ENCODE measurements at regions not wholly inside any gene's neighbourhood (a gene's known extent, or its start where the extent isn't known, plus 50 kb on each side); places are given as distances from the start of the nearest gene placed in this dataset.

DNA sequence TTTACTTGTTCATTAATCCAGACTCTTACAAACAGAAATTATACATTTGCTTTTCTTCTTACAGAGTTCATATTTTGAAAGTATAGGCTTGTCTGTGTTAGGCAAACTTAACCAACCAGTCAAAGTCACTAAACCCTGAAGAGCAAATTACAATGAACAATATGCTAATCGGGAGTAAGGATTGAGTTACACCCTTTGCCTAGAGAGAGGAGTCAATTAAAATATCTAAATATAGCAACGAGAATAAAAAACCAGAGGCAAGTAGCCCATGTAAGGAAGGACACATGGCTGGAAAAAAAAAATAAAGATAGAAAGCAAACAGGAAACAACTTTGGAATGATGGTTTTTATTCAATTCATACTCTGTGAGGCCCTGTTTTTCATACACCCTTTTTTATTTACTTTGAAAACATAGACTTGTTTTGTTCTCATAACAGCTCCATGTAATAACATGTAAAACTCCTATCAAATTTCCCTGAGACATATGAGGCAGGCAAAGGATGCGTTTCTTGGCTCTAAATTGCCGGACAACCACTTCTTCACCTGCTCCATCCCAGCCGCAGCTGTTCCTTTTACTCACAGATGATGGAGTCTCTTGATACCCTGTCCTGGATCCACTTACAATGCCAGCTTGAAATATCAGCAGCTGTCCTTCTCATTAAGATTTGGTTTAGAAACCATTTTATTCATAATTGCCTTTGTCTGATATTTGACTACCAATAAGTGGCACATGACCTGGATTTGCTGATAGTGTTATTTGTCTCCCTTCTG is 767.7 kb upstream of the GCFC2 start:
- H3K79me2 ChIP-seq (ENCODE audit: control insufficient read depth, low read length) = no peaks in the 10 kb centered on the region

DNA sequence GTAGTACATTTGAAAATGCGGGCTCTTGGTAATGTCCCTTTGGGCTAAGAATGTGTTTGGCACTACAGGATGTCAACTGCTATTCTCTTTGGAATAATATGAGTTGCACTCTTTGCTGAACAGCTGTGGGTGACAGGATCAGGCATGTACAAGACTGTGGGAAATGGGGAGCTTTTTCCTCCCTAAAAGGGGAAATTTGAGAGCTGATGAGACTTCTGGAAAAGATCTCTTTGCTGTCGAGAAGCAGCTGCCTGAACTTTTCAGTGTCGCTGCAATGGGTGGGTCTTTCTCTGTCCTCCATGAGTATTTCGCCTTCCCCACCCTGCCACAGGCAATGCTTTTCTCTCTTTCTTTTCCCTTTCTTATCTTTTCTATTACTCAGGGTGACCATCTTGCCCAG is 762.2 kb upstream of the GCFC2 start:
- H3K79me2 ChIP-seq (ENCODE audit: control insufficient read depth, low read length) = no peaks in the 10 kb centered on the region
- no peaks in the 10 kb centered on the region for H3K9me2 ChIP-seq (replicated peaks; ENCODE audit: control insufficient read depth, low read length)
- H3K27ac ChIP-seq (ENCODE audit: low read depth, low read length) = no peak overlapping the region
- H3F3A ChIP-seq (ENCODE audit: control insufficient read depth, insufficient read depth) = no peaks in the 10 kb centered on the region
- H3K9me3 ChIP-seq (ENCODE audit: control insufficient read depth, insufficient read depth, low read length) = no peaks in the 10 kb centered on the region
- no peaks in the 10 kb centered on the region for H3K27me3 ChIP-seq (ENCODE audit: control insufficient read depth, low read length)
- H3K4me1 ChIP-seq (ENCODE audit: control insufficient read depth, low read length) = no peaks in the 10 kb centered on the region
- H4K20me1 ChIP-seq (ENCODE audit: control insufficient read depth, insufficient read depth, low read depth, low read length) = no peaks in the 10 kb centered on the region
- no peak overlapping the region for H3K4me2 ChIP-seq (ENCODE audit: low read length)
- TF ChIP-seq EZH2phosphoT487 (IDR thresholded peaks at IDR 0.05; ENCODE audit: borderline replicate concordance, low read length) = no peak
- TF ChIP-seq, protein P1, sequence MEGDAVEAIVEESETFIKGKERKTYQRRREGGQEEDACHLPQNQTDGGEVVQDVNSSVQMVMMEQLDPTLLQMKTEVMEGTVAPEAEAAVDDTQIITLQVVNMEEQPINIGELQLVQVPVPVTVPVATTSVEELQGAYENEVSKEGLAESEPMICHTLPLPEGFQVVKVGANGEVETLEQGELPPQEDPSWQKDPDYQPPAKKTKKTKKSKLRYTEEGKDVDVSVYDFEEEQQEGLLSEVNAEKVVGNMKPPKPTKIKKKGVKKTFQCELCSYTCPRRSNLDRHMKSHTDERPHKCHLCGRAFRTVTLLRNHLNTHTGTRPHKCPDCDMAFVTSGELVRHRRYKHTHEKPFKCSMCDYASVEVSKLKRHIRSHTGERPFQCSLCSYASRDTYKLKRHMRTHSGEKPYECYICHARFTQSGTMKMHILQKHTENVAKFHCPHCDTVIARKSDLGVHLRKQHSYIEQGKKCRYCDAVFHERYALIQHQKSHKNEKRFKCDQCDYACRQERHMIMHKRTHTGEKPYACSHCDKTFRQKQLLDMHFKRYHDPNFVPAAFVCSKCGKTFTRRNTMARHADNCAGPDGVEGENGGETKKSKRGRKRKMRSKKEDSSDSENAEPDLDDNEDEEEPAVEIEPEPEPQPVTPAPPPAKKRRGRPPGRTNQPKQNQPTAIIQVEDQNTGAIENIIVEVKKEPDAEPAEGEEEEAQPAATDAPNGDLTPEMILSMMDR (IDR thresholded peaks at IDR 0.05; ENCODE audit: low read depth, low read length, poor library complexity, severe bottlenecking) = no peak
- H3K36me3 ChIP-seq (ENCODE audit: control insufficient read depth, low read length) = no peaks in the 10 kb centered on the region
- no peak overlapping the region for H3K4me3 ChIP-seq (ENCODE audit: low read length)

More for the DNA sequence above, 767.7 kb upstream of the GCFC2 start:
- Histone ChIP-seq H3F3A (ENCODE audit: control insufficient read depth, insufficient read depth) (no peaks in the 10 kb centered on the region), H3K9me3 (ENCODE audit: control insufficient read depth, insufficient read depth, low read length) (no peaks in the 10 kb centered on the region), H3K4me2 (ENCODE audit: low read length) (no peak overlapping the region), H4K20me1 (ENCODE audit: control insufficient read depth, insufficient read depth, low read depth, low read length) (no peaks in the 10 kb centered on the region), H3K27me3 (ENCODE audit: control insufficient read depth, low read length) (no peaks in the 10 kb centered on the region), H3K9me2 (replicated peaks; ENCODE audit: control insufficient read depth, low read length) (no peaks in the 10 kb centered on the region), H3K4me1 (ENCODE audit: control insufficient read depth, low read length) (no peaks in the 10 kb centered on the region), H3K36me3 (ENCODE audit: control insufficient read depth, low read length) (no peaks in the 10 kb centered on the region), H3K27ac (ENCODE audit: low read depth, low read length) (no peak overlapping the region), H3K4me3 (ENCODE audit: low read length) (no peak overlapping the region)
- TF ChIP-seq, protein P1 (IDR thresholded peaks at IDR 0.05; ENCODE audit: low read depth, low read length, poor library complexity, severe bottlenecking) = no peak
- no peak for TF ChIP-seq EZH2phosphoT487 (IDR thresholded peaks at IDR 0.05; ENCODE audit: borderline replicate concordance, low read length)

DNA sequence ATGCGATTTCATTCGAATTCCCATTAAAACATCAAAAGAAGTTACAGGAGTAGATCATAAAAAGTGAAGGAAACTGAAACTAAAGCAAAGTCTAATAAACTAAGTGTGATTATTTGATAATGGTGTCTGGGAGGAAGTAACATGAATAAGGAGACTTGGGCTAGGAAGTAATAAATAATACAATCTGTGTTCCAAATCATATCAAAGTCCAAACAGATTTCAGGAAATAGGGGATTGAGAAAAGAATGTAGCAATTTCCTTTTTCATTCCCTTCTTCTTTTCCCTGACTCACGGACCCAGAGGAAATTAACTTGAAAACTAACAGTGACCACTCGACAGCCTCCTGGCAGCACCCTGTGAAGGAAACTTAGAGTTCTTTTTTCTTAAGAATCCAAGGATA is 758.4 kb upstream of the GCFC2 start:
- H3K9me2 ChIP-seq (replicated peaks; ENCODE audit: control insufficient read depth, low read length) = no peaks in the 10 kb centered on the region
- H3K4me2 ChIP-seq (ENCODE audit: low read length) = no peak overlapping the region
- no peaks in the 10 kb centered on the region for H3K27me3 ChIP-seq (ENCODE audit: control insufficient read depth, low read length)
- TF ChIP-seq, protein P1 (IDR thresholded peaks at IDR 0.05; ENCODE audit: low read depth, low read length, poor library complexity, severe bottlenecking) = no peak
- no peaks in the 10 kb centered on the region for H3K9me3 ChIP-seq (ENCODE audit: control insufficient read depth, insufficient read depth, low read length)
- no peaks in the 10 kb centered on the region for H4K20me1 ChIP-seq (ENCODE audit: control insufficient read depth, insufficient read depth, low read depth, low read length)
- H3K4me1 ChIP-seq (ENCODE audit: control insufficient read depth, low read length) = no peaks in the 10 kb centered on the region
- H3F3A ChIP-seq (ENCODE audit: control insufficient read depth, insufficient read depth) = no peaks in the 10 kb centered on the region
- H3K27ac ChIP-seq (ENCODE audit: low read depth, low read length) = no peak overlapping the region
- H3K4me3 ChIP-seq (ENCODE audit: low read length) = no peak overlapping the region
- no peaks in the 10 kb centered on the region for H3K79me2 ChIP-seq (ENCODE audit: control insufficient read depth, low read length)
- no peaks in the 10 kb centered on the region for H3K36me3 ChIP-seq (ENCODE audit: control insufficient read depth, low read length)
